GM12872 (cell line): ENCODE measurements at regions not wholly inside any gene's neighbourhood (a gene's known extent, or its start where the extent isn't known, plus 50 kb on each side); places are given as distances from the start of the nearest gene placed in this dataset.

Experiments used
- CTCF ChIP-seq: IDR thresholded peaks from 3 replicates; pipeline ENCODE4 v1.5.1; 2011; ENCODE audit warnings: low read depth, mild to moderate bottlenecking, low read length, moderate library complexity; ENCODE audit not compliant: insufficient read depth

- no peak for TF ChIP-seq CTCF
Observed at GRCh38 chr18:78579854-78580577, 399.6 kb upstream of the SALL3 start.

- TF ChIP-seq CTCF = no peak
Observed at GRCh38 chr18:78580835-78581339, 398.7 kb upstream of the SALL3 start.

- TF ChIP-seq CTCF = no peak
Observed at GRCh38 chr18:78582181-78582709, 397.4 kb upstream of the SALL3 start.

GRCh38 chr18:78582898-78583738 lies 396.5 kb upstream of the SALL3 start:
- TF ChIP-seq CTCF = no peak

- no peak for TF ChIP-seq CTCF
Observed at GRCh38 chr18:78583739-78584458, 395.7 kb upstream of the SALL3 start.

- no peak for TF ChIP-seq CTCF
Observed at GRCh38 chr18:78584459-78585022, 395.1 kb upstream of the SALL3 start.
